ENCODE measurements at regions not wholly inside any gene's neighbourhood (a gene's known extent, or its start where the extent isn't known, plus 50 kb on each side); places are given as distances from the start of the nearest gene placed in this dataset.

- no peak for DNase-seq (ENCODE audit: low spot score in 2 of 2)
- TF ChIP-seq POLR2A (IDR thresholded peaks at IDR 0.05) = no peak
- TF ChIP-seq EP300 (IDR thresholded peaks at IDR 0.05) = no peak
- no peak for TF ChIP-seq POLR2AphosphoS5 (IDR thresholded peaks at IDR 0.05)
- TF ChIP-seq, protein P1, sequence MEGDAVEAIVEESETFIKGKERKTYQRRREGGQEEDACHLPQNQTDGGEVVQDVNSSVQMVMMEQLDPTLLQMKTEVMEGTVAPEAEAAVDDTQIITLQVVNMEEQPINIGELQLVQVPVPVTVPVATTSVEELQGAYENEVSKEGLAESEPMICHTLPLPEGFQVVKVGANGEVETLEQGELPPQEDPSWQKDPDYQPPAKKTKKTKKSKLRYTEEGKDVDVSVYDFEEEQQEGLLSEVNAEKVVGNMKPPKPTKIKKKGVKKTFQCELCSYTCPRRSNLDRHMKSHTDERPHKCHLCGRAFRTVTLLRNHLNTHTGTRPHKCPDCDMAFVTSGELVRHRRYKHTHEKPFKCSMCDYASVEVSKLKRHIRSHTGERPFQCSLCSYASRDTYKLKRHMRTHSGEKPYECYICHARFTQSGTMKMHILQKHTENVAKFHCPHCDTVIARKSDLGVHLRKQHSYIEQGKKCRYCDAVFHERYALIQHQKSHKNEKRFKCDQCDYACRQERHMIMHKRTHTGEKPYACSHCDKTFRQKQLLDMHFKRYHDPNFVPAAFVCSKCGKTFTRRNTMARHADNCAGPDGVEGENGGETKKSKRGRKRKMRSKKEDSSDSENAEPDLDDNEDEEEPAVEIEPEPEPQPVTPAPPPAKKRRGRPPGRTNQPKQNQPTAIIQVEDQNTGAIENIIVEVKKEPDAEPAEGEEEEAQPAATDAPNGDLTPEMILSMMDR (IDR thresholded peaks at IDR 0.05) = no peak
- no peak overlapping the region for H3K4me3 ChIP-seq
- no peaks in the 10 kb centered on the region for H3K27me3 ChIP-seq
- WGBS = 38% methylated on average over 5 of the region's 5 CpGs
- no peaks in the 10 kb centered on the region for H3K4me1 ChIP-seq
- H3K27ac ChIP-seq = no peak overlapping the region
- no peaks in the 10 kb centered on the region for H3K9me3 ChIP-seq
- H3K36me3 ChIP-seq = no peaks in the 10 kb centered on the region
Measured at GRCh38 chr7:118573085-118573484, 348.6 kb downstream of the ANKRD7 start.

DNA sequence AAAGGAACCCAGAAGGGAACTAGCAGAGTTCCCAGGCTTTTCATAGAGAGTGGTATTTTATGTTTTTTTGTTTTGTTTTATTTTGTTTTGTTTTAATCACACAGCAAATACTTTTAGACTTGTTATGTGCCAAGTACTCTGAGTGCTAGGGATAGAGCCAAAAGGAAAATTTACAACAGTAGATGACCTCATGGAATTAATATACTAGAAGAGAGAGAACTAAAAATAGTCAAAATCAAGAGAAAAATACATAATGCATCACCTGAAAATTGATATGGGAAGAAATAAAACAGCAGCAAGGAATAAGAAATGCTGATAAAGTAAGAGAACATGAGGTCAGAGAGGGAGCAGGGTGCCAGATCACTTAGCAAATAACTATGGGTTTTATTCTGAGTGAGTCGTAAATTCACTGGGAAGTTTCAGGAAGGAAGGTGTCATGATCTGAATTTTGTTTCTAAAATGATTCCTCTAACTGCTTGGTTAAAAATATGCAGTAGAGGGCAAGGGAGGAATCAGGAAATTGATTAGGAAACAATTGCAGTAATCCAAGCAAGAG, 351.0 kb downstream of the ANKRD7 start:
- no peaks in the 10 kb centered on the region for H3K9me3 ChIP-seq
- H3K27me3 ChIP-seq = no peaks in the 10 kb centered on the region
- no peak overlapping the region for H3K27ac ChIP-seq
- no peak for DNase-seq (ENCODE audit: low spot score in 2 of 2)
- H3K36me3 ChIP-seq = no peaks in the 10 kb centered on the region
- no peaks in the 10 kb centered on the region for H3K4me1 ChIP-seq
- WGBS = 50% methylated on average over 1 of the region's 1 CpG
- TF ChIP-seq POLR2A (IDR thresholded peaks at IDR 0.05) = no peak
- TF ChIP-seq, protein P1 (IDR thresholded peaks at IDR 0.05) = no peak
- TF ChIP-seq POLR2AphosphoS5 (IDR thresholded peaks at IDR 0.05) = no peak
- no peak overlapping the region for H3K4me3 ChIP-seq

GRCh38 chr7:118580743-118581382, 356.4 kb downstream of the ANKRD7 start:
- H3K27ac ChIP-seq = no peak overlapping the region
- DNase-seq (ENCODE audit: low spot score in 2 of 2) = no peak
- H3K9me3 ChIP-seq = no peaks in the 10 kb centered on the region
- 51% methylated on average over 3 of the region's 3 CpGs for whole genome bisulfite sequencing
- H3K36me3 ChIP-seq = no peaks in the 10 kb centered on the region
- no peaks in the 10 kb centered on the region for H3K4me1 ChIP-seq
- H3K27me3 ChIP-seq = no peaks in the 10 kb centered on the region
- H3K4me3 ChIP-seq = no peak overlapping the region
- TF ChIP-seq, protein P1 (IDR thresholded peaks at IDR 0.05) = no peak
- TF ChIP-seq POLR2AphosphoS5 (IDR thresholded peaks at IDR 0.05) (no peak), POLR2A (IDR thresholded peaks at IDR 0.05) (no peak), EP300 (IDR thresholded peaks at IDR 0.05) (no peak)

GRCh38 chr7:118583641-118584040, 359.1 kb downstream of the ANKRD7 start:
- no peaks in the 10 kb centered on the region for H3K9me3 ChIP-seq
- H3K36me3 ChIP-seq = no peaks in the 10 kb centered on the region
- WGBS = 32% methylated on average over 1 of the region's 1 CpG
- H3K27me3 ChIP-seq = no peaks in the 10 kb centered on the region
- H3K27ac ChIP-seq = no peak overlapping the region
- H3K4me1 ChIP-seq = no peaks in the 10 kb centered on the region
- DNase-seq (ENCODE audit: low spot score in 2 of 2) = no peak
- H3K4me3 ChIP-seq = no peak overlapping the region
- TF ChIP-seq POLR2AphosphoS5 (IDR thresholded peaks at IDR 0.05) (no peak), EP300 (IDR thresholded peaks at IDR 0.05) (no peak), POLR2A (IDR thresholded peaks at IDR 0.05) (no peak)
- TF ChIP-seq, protein P1 (IDR thresholded peaks at IDR 0.05) = no peak

DNA sequence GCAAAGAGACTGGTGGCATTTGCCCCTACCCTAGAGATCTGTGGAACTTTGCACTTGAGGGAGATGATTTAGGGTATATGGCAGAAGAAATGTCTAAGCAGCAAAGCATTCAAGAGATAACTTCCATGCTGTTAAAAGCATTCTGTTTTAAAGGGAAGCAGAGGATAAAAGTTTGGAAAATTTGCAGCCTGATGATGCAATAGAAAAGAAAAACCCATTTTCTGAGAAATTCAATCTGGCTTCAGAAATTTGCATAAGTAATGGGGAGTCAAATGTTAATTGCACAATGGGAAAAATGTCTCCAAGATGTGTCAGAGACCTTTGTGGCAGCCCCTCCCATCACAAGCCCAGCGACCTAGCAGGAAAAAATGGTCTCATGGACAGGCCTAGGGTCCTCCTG, 361.7 kb downstream of the ANKRD7 start:
- Histone ChIP-seq H3K36me3 (no peaks in the 10 kb centered on the region), H3K4me3 (no peak overlapping the region), H3K4me1 (no peaks in the 10 kb centered on the region), H3K9me3 (no peaks in the 10 kb centered on the region), H3K27me3 (no peaks in the 10 kb centered on the region), H3K27ac (no peak overlapping the region)
- 80% methylated on average over 1 of the region's 1 CpG for WGBS
- TF ChIP-seq, protein P1 (IDR thresholded peaks at IDR 0.05) = no peak
- TF ChIP-seq POLR2AphosphoS5 (IDR thresholded peaks at IDR 0.05) (no peak), EP300 (IDR thresholded peaks at IDR 0.05) (no peak), POLR2A (IDR thresholded peaks at IDR 0.05) (no peak)
- no peak for DNase-seq (ENCODE audit: low spot score in 2 of 2)
